ENCODE measurements at regions not wholly inside any gene's neighbourhood (a gene's known extent, or its start where the extent isn't known, plus 50 kb on each side); places are given as distances from the start of the nearest gene placed in this dataset.

- TF ChIP-seq, protein P1, sequence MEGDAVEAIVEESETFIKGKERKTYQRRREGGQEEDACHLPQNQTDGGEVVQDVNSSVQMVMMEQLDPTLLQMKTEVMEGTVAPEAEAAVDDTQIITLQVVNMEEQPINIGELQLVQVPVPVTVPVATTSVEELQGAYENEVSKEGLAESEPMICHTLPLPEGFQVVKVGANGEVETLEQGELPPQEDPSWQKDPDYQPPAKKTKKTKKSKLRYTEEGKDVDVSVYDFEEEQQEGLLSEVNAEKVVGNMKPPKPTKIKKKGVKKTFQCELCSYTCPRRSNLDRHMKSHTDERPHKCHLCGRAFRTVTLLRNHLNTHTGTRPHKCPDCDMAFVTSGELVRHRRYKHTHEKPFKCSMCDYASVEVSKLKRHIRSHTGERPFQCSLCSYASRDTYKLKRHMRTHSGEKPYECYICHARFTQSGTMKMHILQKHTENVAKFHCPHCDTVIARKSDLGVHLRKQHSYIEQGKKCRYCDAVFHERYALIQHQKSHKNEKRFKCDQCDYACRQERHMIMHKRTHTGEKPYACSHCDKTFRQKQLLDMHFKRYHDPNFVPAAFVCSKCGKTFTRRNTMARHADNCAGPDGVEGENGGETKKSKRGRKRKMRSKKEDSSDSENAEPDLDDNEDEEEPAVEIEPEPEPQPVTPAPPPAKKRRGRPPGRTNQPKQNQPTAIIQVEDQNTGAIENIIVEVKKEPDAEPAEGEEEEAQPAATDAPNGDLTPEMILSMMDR (tag by site-specific recombination; IDR thresholded peaks at IDR 0.05), result no peak
- TF ChIP-seq ZNF335 (tag by site-specific recombination; conservative IDR thresholded peaks at IDR 0.05), result no peak
Measured at GRCh38 chr12:92257261-92257660, 111.6 kb upstream of the BTG1 start.
